Hepatocyte (in vitro differentiated cells): ENCODE measurements at regions not wholly inside any gene's neighbourhood (a gene's known extent, or its start where the extent isn't known, plus 50 kb on each side); places are given as distances from the start of the nearest gene placed in this dataset.

Experiments used
- EZH2 ChIP-seq: fragments of 200-600 bp; sonication (generic); IDR thresholded peaks from 2 replicates; pipeline ENCODE4 v1.6.1; 2016; ENCODE audit warnings: antibody characterized with exemption, mild to moderate bottlenecking, borderline replicate concordance
- TF ChIP-seq, protein P1 (sequence below): fragments of 200-600 bp; sonication (generic); IDR thresholded peaks from 2 replicates; pipeline ENCODE4 v1.5.1; 2016; ENCODE audit warnings: antibody characterized with exemption, mild to moderate bottlenecking; ENCODE audit not compliant: poor library complexity

DNA sequence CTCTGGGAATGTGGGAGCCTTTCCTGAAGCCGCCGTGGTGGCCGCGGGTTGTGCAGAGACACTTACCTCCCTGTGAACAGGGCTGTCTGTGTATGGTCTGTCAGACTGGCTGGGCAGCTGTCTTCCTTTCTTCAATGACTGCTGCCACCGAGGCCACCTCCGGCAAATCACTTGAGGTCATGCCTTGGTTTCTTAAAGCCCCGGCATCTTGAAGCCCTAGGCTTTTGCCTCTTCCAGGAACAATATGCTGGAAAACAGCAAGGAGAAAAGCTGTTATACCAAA is 79.5 kb upstream of the ZSWIM6 start:
- TF ChIP-seq, protein P1, sequence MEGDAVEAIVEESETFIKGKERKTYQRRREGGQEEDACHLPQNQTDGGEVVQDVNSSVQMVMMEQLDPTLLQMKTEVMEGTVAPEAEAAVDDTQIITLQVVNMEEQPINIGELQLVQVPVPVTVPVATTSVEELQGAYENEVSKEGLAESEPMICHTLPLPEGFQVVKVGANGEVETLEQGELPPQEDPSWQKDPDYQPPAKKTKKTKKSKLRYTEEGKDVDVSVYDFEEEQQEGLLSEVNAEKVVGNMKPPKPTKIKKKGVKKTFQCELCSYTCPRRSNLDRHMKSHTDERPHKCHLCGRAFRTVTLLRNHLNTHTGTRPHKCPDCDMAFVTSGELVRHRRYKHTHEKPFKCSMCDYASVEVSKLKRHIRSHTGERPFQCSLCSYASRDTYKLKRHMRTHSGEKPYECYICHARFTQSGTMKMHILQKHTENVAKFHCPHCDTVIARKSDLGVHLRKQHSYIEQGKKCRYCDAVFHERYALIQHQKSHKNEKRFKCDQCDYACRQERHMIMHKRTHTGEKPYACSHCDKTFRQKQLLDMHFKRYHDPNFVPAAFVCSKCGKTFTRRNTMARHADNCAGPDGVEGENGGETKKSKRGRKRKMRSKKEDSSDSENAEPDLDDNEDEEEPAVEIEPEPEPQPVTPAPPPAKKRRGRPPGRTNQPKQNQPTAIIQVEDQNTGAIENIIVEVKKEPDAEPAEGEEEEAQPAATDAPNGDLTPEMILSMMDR = no peak
- TF ChIP-seq EZH2 = no peak
